ENCODE measurements at regions not wholly inside any gene's neighbourhood (a gene's known extent, or its start where the extent isn't known, plus 50 kb on each side); places are given as distances from the start of the nearest gene placed in this dataset.
"Not testable (repeated sequence)": the region's sequence is repeated elsewhere in the genome, so short reads cannot be mapped to it uniquely, and the experiment has no call there.

GRCh38 chr2:221961561-221961960, 337.2 kb downstream of the PAX3 start:
- H3K27me3 ChIP-seq, result no peaks in the 10 kb centered on the region
- TF ChIP-seq Cebpa-rat (IDR thresholded peaks at IDR 0.05), result no peak
- no peaks in the 10 kb centered on the region for H4K20me1 ChIP-seq
- H3K4me3 ChIP-seq, result no peak overlapping the region
- no peak overlapping the region for H3K27ac ChIP-seq
- no peaks in the 10 kb centered on the region for H3K9me3 ChIP-seq (replicated peaks in 1 of 11)
- no peaks in the 10 kb centered on the region for H3K36me3 ChIP-seq
- no peaks in the 10 kb centered on the region for H3K4me1 ChIP-seq
- H3K9ac ChIP-seq, result no peak overlapping the region
- no peak overlapping the region for H3K4me2 ChIP-seq

GRCh38 chr2:221958224-221958623, 340.6 kb downstream of the PAX3 start:
- H3K36me3 ChIP-seq, result no peaks in the 10 kb centered on the region
- H3K4me1 ChIP-seq, result no peaks in the 10 kb centered on the region
- no peak overlapping the region for H3K4me2 ChIP-seq
- H3K4me3 ChIP-seq, result no peak overlapping the region
- no peaks in the 10 kb centered on the region for H3K27me3 ChIP-seq
- no peak overlapping the region for H3K9ac ChIP-seq
- H3K27ac ChIP-seq, result no peak overlapping the region
- no peaks in the 10 kb centered on the region for H4K20me1 ChIP-seq
- no peak for TF ChIP-seq Cebpa-rat (IDR thresholded peaks at IDR 0.05)
- H3K9me3 ChIP-seq (replicated peaks in 1 of 11), result no peaks in the 10 kb centered on the region

- Histone ChIP-seq H3K27me3 (no peaks in the 10 kb centered on the region), H3K9me3 (replicated peaks in 1 of 11) (no peaks in the 10 kb centered on the region), H3K36me3 (no peaks in the 10 kb centered on the region), H3K9ac (no peak overlapping the region), H3K4me2 (no peak overlapping the region), H3K4me3 (no peak overlapping the region), H3K27ac (no peak overlapping the region), H4K20me1 (no peaks in the 10 kb centered on the region), H3K4me1 (no peaks in the 10 kb centered on the region)
- no peak for TF ChIP-seq Cebpa-rat (IDR thresholded peaks at IDR 0.05)
These were observed 350.7 kb downstream of the PAX3 start for GRCh38 chr2:221948076-221948475.

DNA sequence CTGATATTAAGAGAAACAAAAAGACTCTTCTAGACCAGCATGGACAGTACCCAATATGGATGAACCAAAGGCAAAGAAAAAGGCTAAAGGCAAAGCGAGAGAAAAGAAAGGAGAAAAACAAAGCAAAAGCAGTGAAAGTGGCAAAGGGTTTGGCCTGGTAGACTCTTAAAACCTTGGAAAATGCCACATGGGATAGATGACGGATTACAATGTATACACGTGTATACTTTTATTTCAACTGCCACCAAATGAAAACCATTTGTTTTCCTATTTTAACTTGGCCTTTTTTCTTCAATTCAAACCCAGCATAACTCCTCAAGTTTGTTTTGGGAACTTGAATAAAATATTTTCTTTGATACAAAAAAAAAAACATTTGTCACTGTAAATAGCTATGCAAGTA, 354.3 kb downstream of the PAX3 start:
- not testable (repeated sequence) for H3K4me2 ChIP-seq; H3K27ac ChIP-seq; H3K9me3 ChIP-seq (replicated peaks in 1 of 11); H3K27me3 ChIP-seq; H4K20me1 ChIP-seq; H3K36me3 ChIP-seq; H3K4me1 ChIP-seq; H3K9ac ChIP-seq; H3K4me3 ChIP-seq

GRCh38 chr2:221943076-221943810, 355.6 kb downstream of the PAX3 start:
- TF ChIP-seq Cebpa-rat (IDR thresholded peaks at IDR 0.05), result no peak

DNA sequence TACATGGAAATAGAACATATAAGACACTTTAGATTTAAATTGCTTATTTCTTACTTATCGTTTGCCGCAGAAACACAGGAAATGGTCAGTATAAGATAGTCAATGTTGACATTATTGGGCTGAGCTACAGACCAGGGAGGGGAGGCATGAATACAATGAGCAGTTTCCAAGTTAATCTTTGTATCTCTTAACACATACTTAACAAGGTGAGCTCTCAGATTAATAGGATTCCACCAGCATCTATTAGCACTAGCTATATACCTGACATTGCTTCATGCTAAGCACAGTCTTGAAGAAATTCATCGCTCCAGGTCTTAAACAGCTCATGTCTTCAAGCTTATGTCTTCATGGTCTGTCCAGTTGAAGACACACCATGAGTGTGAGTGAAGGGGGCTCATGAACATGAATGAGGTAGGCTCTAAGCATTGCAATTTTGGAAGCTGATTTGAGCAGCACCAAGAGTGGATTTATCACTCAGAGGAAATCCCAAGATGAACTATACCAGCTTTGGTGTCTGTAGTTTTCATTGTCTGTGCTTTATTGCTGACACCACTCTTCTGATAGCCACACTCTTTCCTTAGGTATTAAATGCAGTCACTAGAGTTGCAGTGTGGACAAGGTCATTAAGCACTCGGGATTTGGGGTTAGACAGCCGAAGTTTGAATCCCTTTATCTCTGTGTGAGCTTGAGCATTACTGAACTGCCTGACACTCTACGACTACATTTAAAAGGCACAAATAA, 359.3 kb upstream of the EPHA4 start:
- Histone ChIP-seq H3K4me2 (no peak overlapping the region), H3K4me1 (no peaks in the 10 kb centered on the region), H3K9ac (no peak overlapping the region), H3K36me3 (no peaks in the 10 kb centered on the region), H3K27ac (no peak overlapping the region), H4K20me1 (no peaks in the 10 kb centered on the region), H3K4me3 (no peak overlapping the region), H3K27me3 (no peaks in the 10 kb centered on the region), H3K9me3 (replicated peaks in 1 of 11) (no peaks in the 10 kb centered on the region)
- no peak for TF ChIP-seq Cebpa-rat (IDR thresholded peaks at IDR 0.05)

More at GRCh38 chr2:221943076-221943810, 355.6 kb downstream of the PAX3 start:
- Histone ChIP-seq H3K9ac (no peak overlapping the region), H3K36me3 (no peaks in the 10 kb centered on the region), H3K4me2 (no peak overlapping the region), H4K20me1 (no peaks in the 10 kb centered on the region), H3K4me1 (no peaks in the 10 kb centered on the region), H3K27me3 (no peaks in the 10 kb centered on the region), H3K27ac (no peak overlapping the region), H3K9me3 (replicated peaks in 1 of 11) (no peaks in the 10 kb centered on the region), H3K4me3 (no peak overlapping the region)

GRCh38 chr2:221929259-221929658, 357.2 kb upstream of the EPHA4 start:
- no peaks in the 10 kb centered on the region for H4K20me1 ChIP-seq
- no peak overlapping the region for H3K9ac ChIP-seq
- H3K36me3 ChIP-seq, result no peaks in the 10 kb centered on the region
- no peaks in the 10 kb centered on the region for H3K9me3 ChIP-seq (replicated peaks in 1 of 11)
- H3K4me2 ChIP-seq, result no peak overlapping the region
- TF ChIP-seq Cebpa-rat (IDR thresholded peaks at IDR 0.05), result no peak
- H3K4me3 ChIP-seq, result no peak overlapping the region
- no peaks in the 10 kb centered on the region for H3K4me1 ChIP-seq
- no peak overlapping the region for H3K27ac ChIP-seq
- H3K27me3 ChIP-seq, result no peaks in the 10 kb centered on the region

DNA sequence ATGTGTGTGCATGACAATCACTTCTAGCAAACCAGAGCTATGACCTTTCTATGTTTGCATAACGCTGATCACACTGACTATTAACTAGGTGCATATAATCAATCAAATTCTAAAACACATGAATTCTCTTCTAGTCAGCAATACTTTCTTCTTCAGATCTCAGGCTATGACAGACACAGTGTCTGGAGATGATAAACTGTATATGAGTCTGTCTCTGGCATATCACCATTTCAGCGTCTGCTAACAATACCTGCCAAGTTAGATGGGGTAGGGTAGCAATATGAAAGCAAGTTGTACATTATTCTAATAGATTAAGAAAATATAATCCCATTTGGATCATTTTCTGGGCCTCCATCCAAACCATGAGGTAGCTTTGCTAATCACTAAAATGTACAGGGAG, 354.2 kb upstream of the EPHA4 start:
- no peak for TF ChIP-seq Cebpa-rat (IDR thresholded peaks at IDR 0.05)
- H3K4me2 ChIP-seq, result no peak overlapping the region
- no peak overlapping the region for H3K4me3 ChIP-seq
- H4K20me1 ChIP-seq, result no peaks in the 10 kb centered on the region
- H3K9ac ChIP-seq, result no peak overlapping the region
- no peak overlapping the region for H3K27ac ChIP-seq
- no peaks in the 10 kb centered on the region for H3K4me1 ChIP-seq
- H3K27me3 ChIP-seq, result no peaks in the 10 kb centered on the region
- H3K36me3 ChIP-seq, result no peaks in the 10 kb centered on the region
- H3K9me3 ChIP-seq (replicated peaks in 1 of 11), result no peaks in the 10 kb centered on the region

GRCh38 chr2:221924576-221924975, 352.5 kb upstream of the EPHA4 start:
- no peak overlapping the region for H3K4me2 ChIP-seq
- no peak for TF ChIP-seq Cebpa-rat (IDR thresholded peaks at IDR 0.05)
- no peaks in the 10 kb centered on the region for H3K9me3 ChIP-seq (replicated peaks in 1 of 11)

GRCh38 chr2:221915926-221916325, 343.8 kb upstream of the EPHA4 start:
- Histone ChIP-seq H3K27ac (no peak overlapping the region), H3K4me2 (no peak overlapping the region), H3K27me3 (no peaks in the 10 kb centered on the region), H3K9me3 (replicated peaks in 1 of 11) (no peaks in the 10 kb centered on the region), H4K20me1 (no peaks in the 10 kb centered on the region), H3K36me3 (no peaks in the 10 kb centered on the region), H3K4me1 (no peaks in the 10 kb centered on the region), H3K4me3 (no peak overlapping the region), H3K9ac (no peak overlapping the region)
- no peak for TF ChIP-seq Cebpa-rat (IDR thresholded peaks at IDR 0.05)

More at GRCh38 chr2:221924576-221924975, 352.5 kb upstream of the EPHA4 start:
- no peaks in the 10 kb centered on the region for H3K36me3 ChIP-seq
- no peaks in the 10 kb centered on the region for H3K27me3 ChIP-seq
- H3K4me1 ChIP-seq, result no peaks in the 10 kb centered on the region
- no peak overlapping the region for H3K27ac ChIP-seq
- H4K20me1 ChIP-seq, result no peaks in the 10 kb centered on the region
- H3K9ac ChIP-seq, result no peak overlapping the region
- no peak overlapping the region for H3K4me3 ChIP-seq

All from BLaER1 treated with 17β-estradiol and CSF1 and Interleukin-3, amounts not matched to agents 10 nM and 100 nM (cell line).